CD4-positive, CD25-positive, alpha-beta regulatory T cell (primary cell): ENCODE measurements at regions not wholly inside any gene's neighbourhood (a gene's known extent, or its start where the extent isn't known, plus 50 kb on each side); places are given as distances from the start of the nearest gene placed in this dataset.
"Not testable (repeated sequence)": the region's sequence is repeated elsewhere in the genome, so short reads cannot be mapped to it uniquely, and the experiment has no call there.

Experiments used
- ATAC-seq, 2 donors: fragments of 150-1000 bp; cut with Tn5 transposase; one replicate each; pipeline ENCODE4 v1.10.0; 2021; ENCODE audit warnings: low read depth in 2 of 2, moderate number of reproducible peaks in 2 of 2, moderate library complexity in 1 of 2
- DNase-seq, 3 donors: peaks; one replicate each; pipeline versions ENCODE4 v3.0.0 to v3.0.0-alpha.2; 2012 to 2022; ENCODE audit warnings: mixed read lengths in 1 of 3
- H3K27ac ChIP-seq: one replicate; pipeline ENCODE4 v1.7.0; 2013; ENCODE audit warnings: mild to moderate bottlenecking, low read length; ENCODE audit not compliant: insufficient read depth, poor library complexity, severe bottlenecking
- H3K27me3 ChIP-seq: one replicate; pipeline ENCODE4 v1.7.0; 2013; ENCODE audit warnings: low read length; ENCODE audit not compliant: control insufficient read depth, insufficient read depth
- H3K36me3 ChIP-seq: one replicate; pipeline ENCODE4 v1.7.0; 2013; ENCODE audit warnings: mild to moderate bottlenecking, low read length, moderate library complexity; ENCODE audit not compliant: control insufficient read depth, insufficient read depth
- H3K4me1 ChIP-seq: 2 replicates; pipeline ENCODE4 v1.7.0; 2013; ENCODE audit warnings: mild to moderate bottlenecking, low read length; ENCODE audit not compliant: insufficient read depth, control insufficient read depth, poor library complexity, severe bottlenecking
- H3K4me3 ChIP-seq: one replicate; pipeline ENCODE4 v1.7.0; 2013; ENCODE audit warnings: low read depth, mild to moderate bottlenecking, low read length, moderate library complexity
- H3K9me3 ChIP-seq, 2 experiments: 1 replicate in 1 of 2; 2 replicates in 1 of 2; pipeline ENCODE4 v1.7.0; 2013; ENCODE audit warnings: low read length in 2 of 2, mild to moderate bottlenecking in 1 of 2, moderate library complexity in 1 of 2; ENCODE audit not compliant: control insufficient read depth in 2 of 2
- H3K27ac Mint-ChIP-seq, 3 donors: one replicate each; pipeline ENCODE4 v1.8.0; 2020 to 2022; ENCODE audit warnings: mild to moderate bottlenecking in 3 of 3, mixed read lengths in 3 of 3, moderate library complexity in 2 of 3
- H3K27me3 Mint-ChIP-seq: one replicate; pipeline ENCODE4 v1.8.0; 2022; ENCODE audit warnings: mild to moderate bottlenecking, mixed read lengths
- H3K36me3 Mint-ChIP-seq: one replicate; pipeline ENCODE4 v1.8.0; 2020; ENCODE audit warnings: mixed read lengths
- H3K4me1 Mint-ChIP-seq, 4 donors: one replicate each; pipeline ENCODE4 v1.8.0; 2020 to 2022; ENCODE audit warnings: mixed read lengths in 4 of 4, mild to moderate bottlenecking in 1 of 4
- H3K4me3 Mint-ChIP-seq, 4 donors: one replicate each; pipeline ENCODE4 v1.8.0; 2020 to 2022; ENCODE audit warnings: mild to moderate bottlenecking in 4 of 4, mixed read lengths in 4 of 4, moderate library complexity in 3 of 4
- H3K9me3 Mint-ChIP-seq, 7 donors: one replicate each; pipeline ENCODE4 v1.8.0; 2020 to 2022; ENCODE audit warnings: mixed read lengths in 7 of 7, mild to moderate bottlenecking in 3 of 7, moderate library complexity in 2 of 7

DNA sequence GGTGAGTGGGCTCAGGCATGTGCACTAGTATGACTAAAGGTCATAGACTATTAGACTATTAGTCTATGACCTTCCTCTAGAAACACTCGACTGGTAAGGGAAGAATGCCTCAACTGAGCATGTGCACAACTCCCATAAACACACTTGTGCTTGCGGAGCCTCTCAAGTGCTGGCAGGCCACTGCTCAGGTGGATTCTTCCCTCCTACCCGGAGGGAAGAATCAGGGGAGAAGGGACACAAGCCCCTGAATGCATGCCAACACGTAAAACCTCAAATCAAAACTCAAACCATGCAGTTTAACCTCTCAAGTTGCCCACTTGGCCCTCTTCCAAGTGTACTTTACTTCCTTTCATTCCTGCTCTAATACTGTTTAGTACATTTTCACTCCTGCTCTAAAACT lies 287.6 kb upstream of the SGCG start:
- Mint-ChIP-seq H3K9me3 (peaks cover 0 to 4% (median 0%) of the 10 kb centered on the region in 7 donors), H3K4me3 (no peak overlapping the region), H3K27ac (no peak overlapping the region), H3K27me3 (no peaks in the 10 kb centered on the region), H3K4me1 (no peaks in the 10 kb centered on the region), H3K36me3 (no peaks in the 10 kb centered on the region)
- Histone ChIP-seq H3K4me1 (no peaks in the 10 kb centered on the region), H3K27me3 (no peaks in the 10 kb centered on the region), H3K36me3 (no peaks in the 10 kb centered on the region), H3K9me3 (no peaks in the 10 kb centered on the region), H3K27ac (no peak overlapping the region), H3K4me3 (no peak overlapping the region)
- ATAC-seq (no peak), DNase-seq (no peak)

DNA sequence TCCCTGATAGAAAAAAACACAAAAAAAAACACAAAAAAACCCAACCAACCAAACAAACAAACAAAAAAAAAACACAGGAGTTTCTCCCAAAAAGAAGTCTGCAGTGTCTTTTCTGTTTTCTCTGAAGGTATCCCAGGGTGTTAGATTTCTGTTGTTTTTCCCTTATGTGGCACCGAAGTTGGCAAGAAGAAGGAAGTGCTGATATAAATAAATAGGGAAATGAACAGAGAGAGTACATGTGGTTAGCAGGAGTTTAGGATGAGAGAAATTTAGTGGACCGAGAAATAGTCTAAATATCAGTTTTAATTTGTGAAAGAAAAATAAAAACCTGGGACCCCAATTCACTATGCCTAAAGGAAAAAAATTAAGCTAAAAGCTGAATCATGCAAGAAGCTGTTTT lies 287.0 kb upstream of the SGCG start:
- H3K36me3 Mint-ChIP-seq = no peaks in the 10 kb centered on the region
- no peak overlapping the region for H3K27ac Mint-ChIP-seq
- H3K4me3 Mint-ChIP-seq = no peak overlapping the region
- peaks cover 0 to 4% (median 0%) of the 10 kb centered on the region in 7 donors for H3K9me3 Mint-ChIP-seq
- Histone ChIP-seq H3K27me3 (no peaks in the 10 kb centered on the region), H3K9me3 (no peaks in the 10 kb centered on the region), H3K36me3 (no peaks in the 10 kb centered on the region), H3K27ac (no peak overlapping the region), H3K4me1 (no peaks in the 10 kb centered on the region), H3K4me3 (no peak overlapping the region)
- DNase-seq (no peak), ATAC-seq (no peak)
- no peaks in the 10 kb centered on the region for H3K4me1 Mint-ChIP-seq
- no peaks in the 10 kb centered on the region for H3K27me3 Mint-ChIP-seq

GRCh38 chr13:22897571-22898314 lies 283.0 kb upstream of the SGCG start:
- H3K27ac ChIP-seq = no peak overlapping the region
- H3K36me3 ChIP-seq = no peaks in the 10 kb centered on the region
- H3K4me3 ChIP-seq = no peak overlapping the region
- no peaks in the 10 kb centered on the region for H3K27me3 Mint-ChIP-seq
- DNase-seq (no peak), ATAC-seq (no peak)
- no peaks in the 10 kb centered on the region for H3K4me1 Mint-ChIP-seq
- H3K4me1 ChIP-seq = no peaks in the 10 kb centered on the region
- H3K9me3 Mint-ChIP-seq = peaks cover 0 to 2% (median 0%) of the 10 kb centered on the region in 7 donors
- no peak overlapping the region for H3K27ac Mint-ChIP-seq
- no peaks in the 10 kb centered on the region for H3K36me3 Mint-ChIP-seq
- no peaks in the 10 kb centered on the region for H3K27me3 ChIP-seq
- H3K9me3 ChIP-seq = no peaks in the 10 kb centered on the region
- no peak overlapping the region for H3K4me3 Mint-ChIP-seq

DNA sequence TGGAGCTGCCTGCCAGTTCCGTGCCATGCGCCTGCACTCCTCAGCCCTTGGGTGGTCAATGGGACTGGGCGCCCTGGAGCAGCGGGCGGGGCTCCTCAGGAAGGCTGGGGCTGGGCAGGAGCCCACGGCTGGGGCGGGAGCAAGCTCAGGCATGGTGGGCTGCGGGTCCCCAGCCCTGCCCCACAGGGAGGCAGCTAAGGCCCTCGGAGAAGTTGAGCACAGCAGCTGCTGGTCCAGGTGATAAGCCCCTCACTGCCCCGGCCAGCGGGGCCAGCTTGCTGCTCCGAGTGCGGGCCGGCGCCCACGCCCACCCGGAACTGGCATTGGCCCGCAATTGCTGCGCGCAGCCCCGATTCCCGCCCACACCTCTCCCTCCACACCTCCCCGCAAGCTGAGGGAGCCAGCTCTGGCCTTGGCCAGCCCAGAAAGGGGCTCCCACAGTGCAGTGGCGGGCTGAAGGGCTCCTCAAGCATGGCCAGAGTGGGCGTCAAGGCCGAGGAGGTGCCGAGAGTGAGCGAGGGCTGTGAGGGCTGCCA lies 280.3 kb upstream of the SGCG start:
- H3K4me3 Mint-ChIP-seq, H3K9me3 ChIP-seq, H3K27me3 ChIP-seq, ATAC-seq, H3K36me3 ChIP-seq, H3K4me1 ChIP-seq, H3K4me1 Mint-ChIP-seq, DNase-seq, H3K36me3 Mint-ChIP-seq, H3K27ac Mint-ChIP-seq, H3K4me3 ChIP-seq, H3K9me3 Mint-ChIP-seq, H3K27me3 Mint-ChIP-seq, H3K27ac ChIP-seq: not testable (repeated sequence)

- no peaks in the 10 kb centered on the region for H3K36me3 ChIP-seq
- no peaks in the 10 kb centered on the region for H3K27me3 Mint-ChIP-seq
- H3K27ac ChIP-seq = no peak overlapping the region
- no peaks in the 10 kb centered on the region for H3K36me3 Mint-ChIP-seq
- H3K4me1 ChIP-seq = no peaks in the 10 kb centered on the region
- no peak overlapping the region for H3K4me3 ChIP-seq
- H3K4me3 Mint-ChIP-seq = no peak overlapping the region
- no peaks in the 10 kb centered on the region for H3K27me3 ChIP-seq
- peaks cover 0 to 2% (median 0%) of the 10 kb centered on the region in 7 donors for H3K9me3 Mint-ChIP-seq
- no peak overlapping the region for H3K27ac Mint-ChIP-seq
- no peaks in the 10 kb centered on the region for H3K4me1 Mint-ChIP-seq
- no peak for ATAC-seq
- no peaks in the 10 kb centered on the region for H3K9me3 ChIP-seq
- DNase-seq = no peak
Observed at GRCh38 chr13:22903301-22903700, 277.5 kb upstream of the SGCG start.

DNA sequence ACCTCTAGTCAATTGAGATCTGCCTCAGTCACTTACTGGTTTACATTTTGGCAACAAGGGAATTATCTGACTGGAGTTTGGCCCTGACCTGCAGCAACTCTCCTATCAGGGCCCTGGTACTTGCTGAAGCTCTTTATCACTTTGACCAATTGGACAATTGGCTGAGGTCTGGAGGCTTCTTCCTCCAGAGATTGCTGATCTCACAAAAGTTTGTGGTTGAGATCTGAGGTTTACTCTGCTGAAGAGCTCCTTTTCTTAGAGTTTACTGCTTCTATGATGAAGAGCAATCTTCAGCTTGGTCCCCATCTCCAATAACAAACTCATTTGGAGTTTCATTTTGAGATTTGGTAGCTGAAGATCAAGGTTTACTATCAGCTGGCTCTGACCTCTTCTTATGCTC lies 276.9 kb upstream of the SGCG start:
- no peaks in the 10 kb centered on the region for H3K27me3 Mint-ChIP-seq
- no peaks in the 10 kb centered on the region for H3K4me1 Mint-ChIP-seq
- H3K36me3 ChIP-seq = no peaks in the 10 kb centered on the region
- ATAC-seq (no peak), DNase-seq (no peak)
- H3K27me3 ChIP-seq = no peaks in the 10 kb centered on the region
- no peak overlapping the region for H3K27ac Mint-ChIP-seq
- H3K4me3 Mint-ChIP-seq = no peak overlapping the region
- H3K4me1 ChIP-seq = no peaks in the 10 kb centered on the region
- H3K27ac ChIP-seq = no peak overlapping the region
- no peaks in the 10 kb centered on the region for H3K9me3 ChIP-seq
- peaks cover 0 to 2% (median 0%) of the 10 kb centered on the region in 7 donors for H3K9me3 Mint-ChIP-seq
- H3K4me3 ChIP-seq = no peak overlapping the region
- no peaks in the 10 kb centered on the region for H3K36me3 Mint-ChIP-seq

- peak in 1 of 2 donors; percentile 31 for ATAC-seq
- Mint-ChIP-seq H3K27ac (no peak overlapping the region), H3K4me1 (peaks cover 0 to 5% (median 4%) of the 10 kb centered on the region in 4 donors), H3K4me3 (peak overlapping the region in 2 of 4 donors; percentile 32 to 42), H3K36me3 (no peaks in the 10 kb centered on the region), H3K9me3 (peaks cover 0 to 3% (median 0%) of the 10 kb centered on the region in 7 donors), H3K27me3 (peaks cover 42% of the 10 kb centered on the region)
- Histone ChIP-seq H3K4me3 (no peak overlapping the region), H3K9me3 (no peaks in the 10 kb centered on the region), H3K36me3 (no peaks in the 10 kb centered on the region), H3K27ac (no peak overlapping the region), H3K27me3 (peaks cover 3% of the 10 kb centered on the region), H3K4me1 (no peaks in the 10 kb centered on the region)
- DNase-seq = no peak
Observed at GRCh38 chr13:22915442-22916082, 265.2 kb upstream of the SGCG start.

- peaks cover 37% of the 10 kb centered on the region for H3K27me3 Mint-ChIP-seq
- not testable (repeated sequence) for H3K27me3 ChIP-seq, DNase-seq, H3K27ac ChIP-seq, H3K4me1 ChIP-seq, H3K4me1 Mint-ChIP-seq, H3K36me3 Mint-ChIP-seq, H3K4me3 ChIP-seq, H3K27ac Mint-ChIP-seq, H3K9me3 Mint-ChIP-seq, ATAC-seq, H3K36me3 ChIP-seq, H3K9me3 ChIP-seq
- peak overlapping the region in 1 of 4 donors; percentile 50 for H3K4me3 Mint-ChIP-seq
Observed at GRCh38 chr13:22916276-22916675, 264.5 kb upstream of the SGCG start.
